ENCODE measurements at regions not wholly inside any gene's neighbourhood (a gene's known extent, or its start where the extent isn't known, plus 50 kb on each side); places are given as distances from the start of the nearest gene placed in this dataset.

DNA sequence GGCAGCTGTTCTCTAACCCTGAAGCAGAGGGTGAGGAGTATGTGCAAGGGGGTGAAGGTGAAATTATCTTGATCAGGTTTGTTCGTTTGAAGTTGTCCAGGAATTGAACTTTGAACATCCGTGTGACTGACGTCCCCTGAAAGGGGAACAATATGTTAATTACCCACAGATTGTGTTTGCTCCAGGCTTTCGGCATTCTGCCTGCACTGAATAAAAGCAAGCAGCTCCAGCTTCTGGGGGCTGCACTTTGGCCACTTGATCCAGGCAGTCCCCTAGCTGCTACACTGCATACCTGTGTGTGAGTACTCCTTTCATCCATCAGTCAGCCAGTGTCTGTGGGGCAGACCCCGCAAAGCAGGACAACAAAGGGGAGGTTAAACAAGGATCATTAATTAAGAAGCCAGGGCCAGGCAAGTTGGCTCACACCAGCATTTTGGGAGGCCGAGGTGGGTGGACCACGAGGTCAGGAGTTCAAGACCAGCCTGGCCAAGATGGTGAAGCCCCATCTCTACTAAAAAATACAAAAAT, 104.8 kb upstream of the BTN3A2 start:
- WGBS (ENCODE audit: insufficient coverage): 93% methylated on average over 5 of the region's 7 CpGs

GRCh38 chr6:26260725-26261490, 104.1 kb upstream of the BTN3A2 start:
- WGBS (ENCODE audit: insufficient coverage): no CpG with 5 or more reads among the region's 6 CpGs
- H3K36me3 ChIP-seq (ENCODE audit: control insufficient read depth in 2 of 2, extremely low read depth in 1 of 2, insufficient read depth in 1 of 2, low read length in 1 of 2): no peaks in the 10 kb centered on the region
- H3K4me3 Mint-ChIP-seq: no peak overlapping the region
- CTCF ChIA-PET: interaction anchor here in 1 of 2 donors (0.6 to 0.7 kb wide), 3 partner anchors 13 to 241 kb away, joined by 3 to 5 read pairs (median 3); no protein-coding TSS in a partner anchor
- POLR2A ChIA-PET: interaction anchor here (0.6 to 1.0 kb wide), 4 partner anchors 9 to 25 kb away, joined by 4 to 11 read pairs (median 5); a partner anchor contains a TSS
- H3K36me3 Mint-ChIP-seq: no peaks in the 10 kb centered on the region
- DNase-seq (no peak), ATAC-seq (replicated peaks in 1 of 4) (no peak)
- no peaks in the 10 kb centered on the region for H3K9me3 ChIP-seq
- H3K27ac ChIP-seq (ENCODE audit: low read length): no peak overlapping the region
- no peak overlapping the region for H3K27ac Mint-ChIP-seq
- H3K27me3 Mint-ChIP-seq: no peaks in the 10 kb centered on the region
- H3K9me3 Mint-ChIP-seq: no peaks in the 10 kb centered on the region
- H3K27me3 ChIP-seq (replicated peaks in 1 of 2; ENCODE audit: control insufficient read depth in 2 of 2, extremely low read depth in 1 of 2, insufficient read depth in 2 of 2, low read length in 1 of 2): no peaks in the 10 kb centered on the region
- H3K4me1 Mint-ChIP-seq: peaks cover 0 to 6% (median 0%) of the 10 kb centered on the region in 3 donors
- no peak overlapping the region for H3K4me3 ChIP-seq (ENCODE audit: control insufficient read depth in 1 of 2, extremely low read depth in 1 of 2, low read length in 1 of 2)
- H3K4me1 ChIP-seq (ENCODE audit: control insufficient read depth in 1 of 2, extremely low read depth in 1 of 2, insufficient read depth in 2 of 2, low read length in 2 of 2): no peaks in the 10 kb centered on the region

More for the DNA sequence above, 104.8 kb upstream of the BTN3A2 start:
- ATAC-seq (replicated peaks in 1 of 4) (no peak), DNase-seq (no peak)
- Histone ChIP-seq H3K27me3 (replicated peaks in 1 of 2; ENCODE audit: control insufficient read depth in 2 of 2, extremely low read depth in 1 of 2, insufficient read depth in 2 of 2, low read length in 1 of 2) (no peaks in the 10 kb centered on the region), H3K4me3 (ENCODE audit: control insufficient read depth in 1 of 2, extremely low read depth in 1 of 2, low read length in 1 of 2) (no peak overlapping the region), H3K9me3 (no peaks in the 10 kb centered on the region), H3K4me1 (ENCODE audit: control insufficient read depth in 1 of 2, extremely low read depth in 1 of 2, insufficient read depth in 2 of 2, low read length in 2 of 2) (no peaks in the 10 kb centered on the region), H3K36me3 (ENCODE audit: control insufficient read depth in 2 of 2, extremely low read depth in 1 of 2, insufficient read depth in 1 of 2, low read length in 1 of 2) (no peaks in the 10 kb centered on the region), H3K27ac (ENCODE audit: low read length) (no peak overlapping the region)
- H3K27ac Mint-ChIP-seq: no peak overlapping the region
- H3K9me3 Mint-ChIP-seq: no peaks in the 10 kb centered on the region
- ChIA-PET CTCF (interaction anchor here in 1 of 2 donors (0.6 to 0.8 kb wide), 4 partner anchors 10 to 163 kb away, joined by 3 to 5 read pairs (median 3); a partner anchor contains a TSS), POLR2A (interaction anchor here (0.5 to 1.3 kb wide), 6 partner anchors 10 to 195 kb away, joined by 3 to 11 read pairs (median 5); a partner anchor contains a TSS)
- H3K4me1 Mint-ChIP-seq: peaks cover 0 to 8% (median 0%) of the 10 kb centered on the region in 3 donors
- H3K36me3 Mint-ChIP-seq: no peaks in the 10 kb centered on the region
- H3K27me3 Mint-ChIP-seq: no peaks in the 10 kb centered on the region
- no peak overlapping the region for H3K4me3 Mint-ChIP-seq

DNA sequence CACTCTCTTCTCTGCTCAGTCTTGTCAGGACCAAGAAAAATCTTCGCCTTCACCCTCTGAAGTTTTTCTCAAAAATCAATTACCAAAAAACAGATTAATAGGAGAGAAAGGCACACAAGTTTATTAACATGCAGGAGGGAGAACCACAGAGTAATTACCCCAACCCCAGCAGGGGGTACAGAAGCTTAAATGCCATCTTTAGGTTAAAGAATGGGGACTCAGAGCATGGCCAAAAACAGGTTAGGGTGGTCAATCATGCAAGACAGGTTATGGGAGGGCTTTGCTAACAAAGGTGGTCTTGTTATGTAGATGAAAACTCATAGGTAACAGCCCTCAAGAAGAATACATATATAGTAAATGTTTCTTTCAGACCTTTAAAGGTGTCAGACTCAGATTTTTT, 100.5 kb upstream of the BTN3A2 start:
- Histone ChIP-seq H3K27me3 (replicated peaks in 1 of 2; ENCODE audit: control insufficient read depth in 2 of 2, extremely low read depth in 1 of 2, insufficient read depth in 2 of 2, low read length in 1 of 2) (no peaks in the 10 kb centered on the region), H3K4me1 (ENCODE audit: control insufficient read depth in 1 of 2, extremely low read depth in 1 of 2, insufficient read depth in 2 of 2, low read length in 2 of 2) (no peaks in the 10 kb centered on the region), H3K27ac (ENCODE audit: low read length) (no peak overlapping the region), H3K9me3 (no peaks in the 10 kb centered on the region), H3K36me3 (ENCODE audit: control insufficient read depth in 2 of 2, extremely low read depth in 1 of 2, insufficient read depth in 1 of 2, low read length in 1 of 2) (no peaks in the 10 kb centered on the region), H3K4me3 (ENCODE audit: control insufficient read depth in 1 of 2, extremely low read depth in 1 of 2, low read length in 1 of 2) (no peak overlapping the region)
- DNase-seq (no peak), ATAC-seq (replicated peaks in 1 of 4) (no peak)
- no peaks in the 10 kb centered on the region for H3K36me3 Mint-ChIP-seq
- no peak overlapping the region for H3K27ac Mint-ChIP-seq
- no peak overlapping the region for H3K4me3 Mint-ChIP-seq
- ChIA-PET CTCF (interaction anchor here (0.6 to 1.0 kb wide), 2 partner anchors 13 to 15 kb away, joined by 3 to 4 read pairs; no protein-coding TSS in a partner anchor), POLR2A (interaction anchor here (0.7 to 0.9 kb wide), 2 partner anchors 15 to 24 kb away, joined by 4 to 7 read pairs; a partner anchor contains a TSS)
- no CpG with 5 or more reads among the region's 1 CpG for WGBS (ENCODE audit: insufficient coverage)
- no peaks in the 10 kb centered on the region for H3K27me3 Mint-ChIP-seq
- H3K9me3 Mint-ChIP-seq: no peaks in the 10 kb centered on the region
- peaks cover 0 to 6% (median 0%) of the 10 kb centered on the region in 3 donors for H3K4me1 Mint-ChIP-seq

DNA sequence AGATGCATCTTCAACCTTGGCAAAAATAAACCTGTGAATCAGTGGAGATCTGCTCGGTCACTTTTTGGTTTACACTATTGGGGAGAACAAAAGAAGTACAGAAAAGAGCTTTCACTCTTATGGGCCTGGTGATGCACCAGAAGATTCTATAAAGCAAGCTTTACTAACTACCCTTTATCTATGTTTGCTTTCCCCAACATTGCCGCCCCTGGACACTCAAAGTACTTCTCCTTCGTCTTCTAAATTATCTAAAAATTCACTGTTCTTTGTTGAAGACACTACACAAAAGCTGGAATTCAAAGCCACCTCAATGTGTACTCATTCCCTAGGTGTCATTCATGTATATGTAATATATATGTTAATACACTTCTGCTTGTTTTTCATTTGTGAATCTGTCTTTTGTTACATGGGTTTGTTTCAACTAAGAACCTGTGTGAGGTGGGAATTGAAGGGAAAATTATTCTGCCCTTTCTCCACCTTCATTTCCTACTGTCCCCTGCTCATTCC, 97.9 kb upstream of the BTN3A2 start:
- Mint-ChIP-seq H3K27me3 (no peaks in the 10 kb centered on the region), H3K4me3 (no peak overlapping the region), H3K36me3 (no peaks in the 10 kb centered on the region), H3K27ac (no peak overlapping the region), H3K4me1 (peaks cover 19 to 26% (median 19%) of the 10 kb centered on the region in 3 donors), H3K9me3 (no peaks in the 10 kb centered on the region)
- Histone ChIP-seq H3K4me1 (ENCODE audit: control insufficient read depth in 1 of 2, extremely low read depth in 1 of 2, insufficient read depth in 2 of 2, low read length in 2 of 2) (peaks cover 8 to 15% of the 10 kb centered on the region in 2 experiments), H3K36me3 (ENCODE audit: control insufficient read depth in 2 of 2, extremely low read depth in 1 of 2, insufficient read depth in 1 of 2, low read length in 1 of 2) (no peaks in the 10 kb centered on the region), H3K9me3 (no peaks in the 10 kb centered on the region), H3K27me3 (replicated peaks in 1 of 2; ENCODE audit: control insufficient read depth in 2 of 2, extremely low read depth in 1 of 2, insufficient read depth in 2 of 2, low read length in 1 of 2) (no peaks in the 10 kb centered on the region), H3K4me3 (ENCODE audit: control insufficient read depth in 1 of 2, extremely low read depth in 1 of 2, low read length in 1 of 2) (no peak overlapping the region), H3K27ac (ENCODE audit: low read length) (no peak overlapping the region)
- no peak for ATAC-seq (replicated peaks in 1 of 4)
- ChIA-PET CTCF (interaction anchor here in 1 of 2 donors (0.5 to 0.6 kb wide), 2 partner anchors 52 to 107 kb away, joined by 3 read pairs; no protein-coding TSS in a partner anchor), POLR2A (interaction anchor here (0.6 to 1.3 kb wide), 7 partner anchors 16 to 236 kb away, joined by 3 to 8 read pairs (median 4); a partner anchor contains a TSS)
- no peak for DNase-seq
- WGBS (ENCODE audit: insufficient coverage): 100% methylated on average over 1 of the region's 3 CpGs

DNA sequence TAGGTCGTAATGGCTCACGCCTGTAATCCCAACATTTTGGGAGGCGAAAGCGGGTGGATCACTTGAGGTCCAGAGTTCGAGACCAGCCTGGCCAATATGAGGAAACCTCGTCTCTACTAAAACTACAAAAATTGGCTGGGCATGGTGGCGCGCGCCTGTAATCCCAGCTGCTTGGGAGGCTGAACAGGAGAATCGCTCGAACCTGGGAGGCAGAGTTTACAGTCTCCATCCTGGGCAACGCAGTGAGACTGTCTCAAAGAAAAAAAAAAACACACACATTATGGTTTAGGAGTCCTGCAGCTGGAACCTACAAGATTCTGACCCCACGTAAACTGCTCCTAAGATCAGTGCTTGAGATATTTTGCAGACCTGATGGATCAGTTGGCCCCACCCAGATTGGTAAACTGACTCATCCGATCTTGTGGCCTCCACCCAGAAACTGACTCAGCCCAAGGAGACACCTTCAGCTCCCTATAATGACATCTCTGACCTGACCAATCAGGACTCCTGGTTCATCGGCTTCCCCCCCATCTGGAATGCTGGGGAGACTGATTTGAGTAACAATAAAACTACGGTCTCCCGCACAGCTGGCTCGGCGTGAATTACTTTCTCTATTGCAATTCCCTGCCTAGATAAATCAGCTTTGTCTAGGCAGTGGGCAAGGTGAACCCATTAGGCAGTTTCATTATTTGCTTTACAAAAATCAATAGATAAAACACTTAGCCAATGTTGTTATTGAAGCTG, 96.2 kb upstream of the BTN3A2 start:
- Histone ChIP-seq H3K4me1 (ENCODE audit: control insufficient read depth in 1 of 2, extremely low read depth in 1 of 2, insufficient read depth in 2 of 2, low read length in 2 of 2) (peaks cover 11 to 25% of the 10 kb centered on the region in 2 experiments), H3K27ac (ENCODE audit: low read length) (no peak overlapping the region), H3K36me3 (ENCODE audit: control insufficient read depth in 2 of 2, extremely low read depth in 1 of 2, insufficient read depth in 1 of 2, low read length in 1 of 2) (no peaks in the 10 kb centered on the region), H3K9me3 (no peaks in the 10 kb centered on the region), H3K4me3 (ENCODE audit: control insufficient read depth in 1 of 2, extremely low read depth in 1 of 2, low read length in 1 of 2) (no peak overlapping the region), H3K27me3 (replicated peaks in 1 of 2; ENCODE audit: control insufficient read depth in 2 of 2, extremely low read depth in 1 of 2, insufficient read depth in 2 of 2, low read length in 1 of 2) (no peaks in the 10 kb centered on the region)
- DNase-seq (no peak), ATAC-seq (replicated peaks in 1 of 4) (no peak)
- 85% methylated on average over 7 of the region's 19 CpGs for WGBS (ENCODE audit: insufficient coverage)
- Mint-ChIP-seq H3K4me1 (peaks cover 20 to 29% (median 21%) of the 10 kb centered on the region in 3 donors), H3K27me3 (no peaks in the 10 kb centered on the region), H3K27ac (no peak overlapping the region), H3K4me3 (no peak overlapping the region), H3K9me3 (no peaks in the 10 kb centered on the region), H3K36me3 (no peaks in the 10 kb centered on the region)
- ChIA-PET CTCF (interaction anchor here in 1 of 2 donors (0.9 kb wide), 1 partner anchor 14 kb away, joined by 3 read pairs; no protein-coding TSS in a partner anchor), POLR2A (interaction anchor here (0.5 to 4.1 kb wide), 3 partner anchors 36 to 145 kb away, joined by 3 to 53 read pairs (median 15); a partner anchor contains a TSS)
